Keratinocyte (primary cell): ENCODE measurements at regions not wholly inside any gene's neighbourhood (a gene's known extent, or its start where the extent isn't known, plus 50 kb on each side); places are given as distances from the start of the nearest gene placed in this dataset.

Source experiments
- DNase-seq: peaks from one replicate; pipeline ENCODE4 v3.0.0-alpha.2; 2011; ENCODE audit warnings: low read depth, missing footprints, low spot score
- FAIRE-seq: peaks from 2 replicates; lab custom pipeline; 2011; peaks lifted over from hg19 to GRCh38; lab: Jason Lieb, UNC
- H2AFZ ChIP-seq: 2 replicates; pipeline ENCODE4 v1.6.0; 2012; ENCODE audit warnings: low read length, control low read depth, inconsistent platforms; ENCODE audit not compliant: control insufficient read depth
- H3K27ac ChIP-seq: 2 replicates; pipeline ENCODE4 v1.5.1; 2011; ENCODE audit warnings: low read length; ENCODE audit not compliant: control insufficient read depth, insufficient read depth
- H3K27me3 ChIP-seq: 3 replicates; pipeline ENCODE4 v1.6.0; 2011; ENCODE audit warnings: low read length; ENCODE audit not compliant: control insufficient read depth, insufficient read depth; ENCODE audit errors: extremely low read depth
- H3K36me3 ChIP-seq, 2 experiments: 2 replicates in 1 of 2; 3 replicates in 1 of 2; pipeline ENCODE4 v1.5.1; 2011; ENCODE audit warnings: low read length in 2 of 2, mild to moderate bottlenecking in 1 of 2; ENCODE audit not compliant: control insufficient read depth in 2 of 2, insufficient read depth in 2 of 2; ENCODE audit errors: extremely low read depth in 1 of 2
- H3K4me1 ChIP-seq: 3 replicates; pipeline ENCODE4 v1.5.1; 2011; ENCODE audit warnings: low read length; ENCODE audit not compliant: control insufficient read depth, insufficient read depth; ENCODE audit errors: extremely low read depth
- H3K4me2 ChIP-seq: 3 replicates; pipeline ENCODE4 v1.6.0; 2011; ENCODE audit warnings: low read depth, low read length; ENCODE audit not compliant: control insufficient read depth, insufficient read depth; ENCODE audit errors: extremely low read depth
- H3K4me3 ChIP-seq, 3 experiments: fragments of 200-600 bp in 1 of 3; sonication (generic) in 1 of 3; 2 replicates in 2 of 3; 3 replicates in 1 of 3; pipeline ENCODE4 v1.5.1; 2011 to 2016; ENCODE audit warnings: low read length in 3 of 3, mild to moderate bottlenecking in 3 of 3, control low read depth in 2 of 3, inconsistent platforms in 1 of 3, low read depth in 1 of 3, mixed read lengths in 1 of 3, mixed run types in 1 of 3, moderate library complexity in 1 of 3; ENCODE audit not compliant: control insufficient read depth in 2 of 3, insufficient read depth in 2 of 3; ENCODE audit errors: extremely low read depth in 1 of 3
- H3K79me2 ChIP-seq: 2 replicates; pipeline ENCODE4 v1.6.0; 2012; ENCODE audit warnings: low read length; ENCODE audit not compliant: control insufficient read depth, insufficient read depth
- H3K9ac ChIP-seq: 3 replicates; pipeline ENCODE4 v1.6.0; 2011; ENCODE audit warnings: low read length; ENCODE audit not compliant: control insufficient read depth, insufficient read depth; ENCODE audit errors: extremely low read depth
- H3K9me1 ChIP-seq: 3 replicates; pipeline ENCODE4 v1.6.0; 2011; ENCODE audit warnings: low read length; ENCODE audit not compliant: control insufficient read depth, insufficient read depth; ENCODE audit errors: extremely low read depth
- H3K9me3 ChIP-seq: 2 replicates; pipeline ENCODE4 v1.5.1; 2012; ENCODE audit warnings: low read depth, low read length; ENCODE audit not compliant: control insufficient read depth
- H4K20me1 ChIP-seq: 3 replicates; pipeline ENCODE4 v1.6.0; 2011; ENCODE audit warnings: low read length; ENCODE audit not compliant: control insufficient read depth, insufficient read depth; ENCODE audit errors: extremely low read depth
- CTCF ChIP-seq, 3 experiments: IDR thresholded peaks in 1 of 3; conservative IDR thresholded peaks in 1 of 3; optimal IDR thresholded peaks in 1 of 3; 2 replicates in 2 of 3; 3 replicates in 1 of 3; pipeline versions ENCODE3 to v1.5.1; 2011; ENCODE audit warnings: low read length in 3 of 3, mild to moderate bottlenecking in 3 of 3, moderate library complexity in 2 of 3, control low read depth in 1 of 3, inconsistent platforms in 1 of 3; ENCODE audit not compliant: insufficient read depth in 2 of 3; ENCODE audit errors: extremely low read depth in 1 of 3
- EZH2 ChIP-seq: IDR thresholded peaks from one replicate; pipeline ENCODE4 v1.6.1; 2012; ENCODE audit warnings: inconsistent platforms, mild to moderate bottlenecking, low read length, moderate library complexity
- dilution Hi-C: fragments of 300-500 bp; cut with MboI; formaldehyde crosslinking; loops from one replicate; pipeline ENCODE4 v1.7.0; 2020; ENCODE audit warnings: low sequenced_read_pairs; ENCODE audit not compliant: extremely low pct_ligation_motif_present

GRCh38 chr5:159392871-159393270, 62.6 kb upstream of the IL12B start:
- dilution Hi-C loops = no loop called here
- no peak for FAIRE-seq

GRCh38 chr5:159393854-159394274, 63.6 kb upstream of the IL12B start:
- H3K79me2 ChIP-seq = no peaks in the 10 kb centered on the region
- H3K27me3 ChIP-seq = no peaks in the 10 kb centered on the region
- no peaks in the 10 kb centered on the region for H3K9me3 ChIP-seq
- no peak overlapping the region for H3K4me3 ChIP-seq
- no peak overlapping the region for H3K9ac ChIP-seq
- TF ChIP-seq CTCF (optimal IDR thresholded peaks at IDR 0.05 in 1 of 3, IDR thresholded peaks at IDR 0.05 in 1 of 3, conservative IDR thresholded peaks at IDR 0.05 in 1 of 3; ENCODE audit: extremely low read depth in 1 of 3, insufficient read depth in 2 of 3, low read length in 3 of 3) (no peak), EZH2 (no peak)
- no peaks in the 10 kb centered on the region for H3K4me1 ChIP-seq
- H3K4me2 ChIP-seq = no peak overlapping the region
- dilution Hi-C loops = no loop called here
- H3K36me3 ChIP-seq = no peaks in the 10 kb centered on the region
- H2AFZ ChIP-seq = no peak overlapping the region
- FAIRE-seq (peak; percentile 58), DNase-seq (no peak)
- H3K9me1 ChIP-seq = no peaks in the 10 kb centered on the region
- no peak overlapping the region for H3K27ac ChIP-seq
- no peaks in the 10 kb centered on the region for H4K20me1 ChIP-seq

More at GRCh38 chr5:159392871-159393270, 62.6 kb upstream of the IL12B start:
- Histone ChIP-seq H3K9me1 (no peaks in the 10 kb centered on the region), H3K4me2 (no peak overlapping the region), H3K4me1 (no peaks in the 10 kb centered on the region), H3K4me3 (no peak overlapping the region), H3K27ac (no peak overlapping the region), H2AFZ (no peak overlapping the region), H4K20me1 (no peaks in the 10 kb centered on the region), H3K36me3 (no peaks in the 10 kb centered on the region), H3K9me3 (no peaks in the 10 kb centered on the region), H3K9ac (no peak overlapping the region), H3K79me2 (no peaks in the 10 kb centered on the region), H3K27me3 (no peaks in the 10 kb centered on the region)
- no peak for TF ChIP-seq EZH2
- no peak for TF ChIP-seq CTCF (optimal IDR thresholded peaks at IDR 0.05 in 1 of 3, IDR thresholded peaks at IDR 0.05 in 1 of 3, conservative IDR thresholded peaks at IDR 0.05 in 1 of 3; ENCODE audit: extremely low read depth in 1 of 3, insufficient read depth in 2 of 3, low read length in 3 of 3)
- DNase-seq = no peak
